Stimulated activated naive CD4-positive, alpha-beta T cell (primary cell): ENCODE measurements at regions not wholly inside any gene's neighbourhood (a gene's known extent, or its start where the extent isn't known, plus 50 kb on each side); places are given as distances from the start of the nearest gene placed in this dataset.
"Not testable (repeated sequence)": the region's sequence is repeated elsewhere in the genome, so short reads cannot be mapped to it uniquely, and the experiment has no call there.

Experiments
- DNase-seq, 6 experiments: peaks; one replicate each; lab custom pipeline; 2025; lab: John Stamatoyannopoulos, UW

GRCh38 chr2:137886083-137886831 is 78.0 kb upstream of the HNMT start:
- DNase-seq, result no peak

- DNase-seq, result no peak
Measured at GRCh38 chr2:137888845-137889244, 75.4 kb upstream of the HNMT start.

GRCh38 chr2:137892739-137893138 is 71.5 kb upstream of the HNMT start:
- DNase-seq, result no peak

GRCh38 chr2:137893145-137893544 is 71.1 kb upstream of the HNMT start:
- no peak for DNase-seq

- DNase-seq, result no peak
Measured at GRCh38 chr2:137896467-137896866, 67.8 kb upstream of the HNMT start.

- no peak for DNase-seq
Measured at GRCh38 chr2:137897082-137897481, 67.2 kb upstream of the HNMT start.

- DNase-seq, result no peak
Measured at GRCh38 chr2:137900421-137901141, 63.7 kb upstream of the HNMT start.

- no peak for DNase-seq
Measured at GRCh38 chr2:137910641-137911040, 53.6 kb upstream of the HNMT start.

- DNase-seq, result no peak
Measured at GRCh38 chr2:137912371-137912770, 51.9 kb upstream of the HNMT start.

GRCh38 chr2:137913169-137913568 is 51.1 kb upstream of the HNMT start:
- no peak for DNase-seq

- DNase-seq, result not testable (repeated sequence)
Measured at GRCh38 chr2:137913648-137914047, 50.6 kb upstream of the HNMT start.
